ENCODE measurements at regions not wholly inside any gene's neighbourhood (a gene's known extent, or its start where the extent isn't known, plus 50 kb on each side); places are given as distances from the start of the nearest gene placed in this dataset.

DNA sequence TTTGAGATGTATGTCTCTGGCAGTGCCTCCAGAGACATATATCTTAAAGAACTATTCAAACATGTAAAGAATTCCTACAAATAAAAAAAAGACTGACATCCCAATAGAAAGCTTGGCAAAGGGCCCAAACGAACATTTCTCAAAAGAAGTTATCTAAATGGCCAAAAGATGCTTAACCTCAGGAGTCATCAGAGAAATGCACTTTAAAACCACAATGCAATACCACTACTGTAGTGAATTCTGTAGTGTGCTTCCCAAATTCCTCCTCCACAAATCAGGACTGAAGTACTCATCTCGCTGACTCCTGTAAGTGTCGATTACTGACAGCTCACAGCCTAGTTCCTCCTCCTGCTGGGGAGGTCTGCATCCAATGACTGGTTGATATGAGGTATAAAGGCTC is 129.0 kb upstream of the MAMLD1 start:
- in situ Hi-C loops (cut with HindIII; ENCODE audit: low pct_ligation_motif_present, low sequenced_read_pairs) = no loop called here
- no peaks in the 10 kb centered on the region for H3K27me3 ChIP-seq (replicated peaks)
- no peak overlapping the region for H3K4me3 ChIP-seq (ENCODE audit: low read depth, low read length)
- H3K36me3 ChIP-seq (replicated peaks) = no peaks in the 10 kb centered on the region
- H3K27ac ChIP-seq = no peak overlapping the region
- peak; percentile 44 for DNase-seq
- TF ChIP-seq, protein P1, sequence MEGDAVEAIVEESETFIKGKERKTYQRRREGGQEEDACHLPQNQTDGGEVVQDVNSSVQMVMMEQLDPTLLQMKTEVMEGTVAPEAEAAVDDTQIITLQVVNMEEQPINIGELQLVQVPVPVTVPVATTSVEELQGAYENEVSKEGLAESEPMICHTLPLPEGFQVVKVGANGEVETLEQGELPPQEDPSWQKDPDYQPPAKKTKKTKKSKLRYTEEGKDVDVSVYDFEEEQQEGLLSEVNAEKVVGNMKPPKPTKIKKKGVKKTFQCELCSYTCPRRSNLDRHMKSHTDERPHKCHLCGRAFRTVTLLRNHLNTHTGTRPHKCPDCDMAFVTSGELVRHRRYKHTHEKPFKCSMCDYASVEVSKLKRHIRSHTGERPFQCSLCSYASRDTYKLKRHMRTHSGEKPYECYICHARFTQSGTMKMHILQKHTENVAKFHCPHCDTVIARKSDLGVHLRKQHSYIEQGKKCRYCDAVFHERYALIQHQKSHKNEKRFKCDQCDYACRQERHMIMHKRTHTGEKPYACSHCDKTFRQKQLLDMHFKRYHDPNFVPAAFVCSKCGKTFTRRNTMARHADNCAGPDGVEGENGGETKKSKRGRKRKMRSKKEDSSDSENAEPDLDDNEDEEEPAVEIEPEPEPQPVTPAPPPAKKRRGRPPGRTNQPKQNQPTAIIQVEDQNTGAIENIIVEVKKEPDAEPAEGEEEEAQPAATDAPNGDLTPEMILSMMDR (IDR thresholded peaks at IDR 0.05; ENCODE audit: low read depth, low read length, missing control alignments) = no peak

DNA sequence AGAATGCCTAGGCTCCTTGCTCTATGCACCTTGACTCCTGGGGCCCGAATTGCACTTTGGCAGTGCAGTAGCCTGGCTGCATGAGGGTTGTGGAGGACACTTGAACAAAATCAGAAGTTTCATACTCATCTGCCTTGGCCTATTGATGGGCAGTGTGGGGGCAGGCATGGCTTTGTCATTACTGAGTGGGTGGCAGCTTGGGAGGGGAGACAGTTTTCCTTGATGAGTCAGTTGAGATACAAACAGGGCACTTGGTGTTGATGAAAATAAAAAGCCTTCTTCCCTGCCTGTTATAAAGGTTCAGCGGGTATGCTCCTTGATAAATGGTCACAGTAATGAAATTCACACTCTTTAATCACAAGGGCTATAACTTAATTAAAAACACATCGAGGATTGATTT is 126.8 kb upstream of the MAMLD1 start:
- peak; percentile 22 for DNase-seq
- no peaks in the 10 kb centered on the region for H3K36me3 ChIP-seq (replicated peaks)
- no peaks in the 10 kb centered on the region for H3K27me3 ChIP-seq (replicated peaks)
- no peak overlapping the region for H3K27ac ChIP-seq
- H3K4me3 ChIP-seq (ENCODE audit: low read depth, low read length) = no peak overlapping the region
- in situ Hi-C loops (cut with HindIII; ENCODE audit: low pct_ligation_motif_present, low sequenced_read_pairs) = no loop called here
- TF ChIP-seq, protein P1 (IDR thresholded peaks at IDR 0.05; ENCODE audit: low read depth, low read length, missing control alignments) = no peak

DNA sequence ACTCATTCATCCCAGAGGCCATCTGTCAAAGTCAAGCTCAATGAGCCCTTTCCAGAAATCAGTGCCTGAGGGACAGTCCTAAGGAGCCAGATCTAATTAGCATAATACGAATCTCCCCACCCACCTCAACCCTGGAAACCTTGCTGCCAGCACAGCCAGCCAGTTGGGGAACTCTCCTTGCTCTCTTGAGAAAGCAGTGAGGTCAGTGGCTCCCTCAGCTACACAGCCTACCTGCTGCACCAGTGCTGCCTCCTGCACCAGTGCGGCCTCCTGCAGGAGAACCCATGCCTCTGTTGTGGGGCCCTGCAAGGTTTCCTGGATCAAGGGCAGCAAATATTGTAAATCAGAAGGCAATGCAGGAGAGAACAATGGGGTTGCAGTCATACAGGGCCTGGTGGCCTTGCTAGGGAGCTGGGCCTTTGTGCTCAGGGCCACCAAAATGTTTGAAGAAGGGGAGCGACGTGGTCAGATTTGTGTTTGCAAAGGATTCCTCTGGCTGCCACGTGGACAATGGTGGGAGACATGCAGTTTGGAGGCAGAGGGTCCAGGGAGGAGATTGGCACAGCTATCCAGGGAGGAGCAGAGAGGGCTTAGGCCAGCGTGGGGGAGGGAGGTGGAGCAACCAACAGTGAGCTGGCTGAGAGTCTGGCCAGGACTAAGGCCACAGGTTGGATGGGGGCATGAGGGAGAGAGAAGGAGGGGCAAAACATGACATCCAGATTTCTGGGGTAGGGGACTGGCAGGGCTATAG is 124.3 kb upstream of the MAMLD1 start:
- Histone ChIP-seq H3K27me3 (replicated peaks) (no peaks in the 10 kb centered on the region), H3K4me3 (ENCODE audit: low read depth, low read length) (no peak overlapping the region), H3K36me3 (replicated peaks) (no peaks in the 10 kb centered on the region), H3K27ac (no peak overlapping the region)
- DNase-seq = no peak
- in situ Hi-C loops (cut with HindIII; ENCODE audit: low pct_ligation_motif_present, low sequenced_read_pairs) = no loop called here
- TF ChIP-seq, protein P1 (IDR thresholded peaks at IDR 0.05; ENCODE audit: low read depth, low read length, missing control alignments) = no peak

DNA sequence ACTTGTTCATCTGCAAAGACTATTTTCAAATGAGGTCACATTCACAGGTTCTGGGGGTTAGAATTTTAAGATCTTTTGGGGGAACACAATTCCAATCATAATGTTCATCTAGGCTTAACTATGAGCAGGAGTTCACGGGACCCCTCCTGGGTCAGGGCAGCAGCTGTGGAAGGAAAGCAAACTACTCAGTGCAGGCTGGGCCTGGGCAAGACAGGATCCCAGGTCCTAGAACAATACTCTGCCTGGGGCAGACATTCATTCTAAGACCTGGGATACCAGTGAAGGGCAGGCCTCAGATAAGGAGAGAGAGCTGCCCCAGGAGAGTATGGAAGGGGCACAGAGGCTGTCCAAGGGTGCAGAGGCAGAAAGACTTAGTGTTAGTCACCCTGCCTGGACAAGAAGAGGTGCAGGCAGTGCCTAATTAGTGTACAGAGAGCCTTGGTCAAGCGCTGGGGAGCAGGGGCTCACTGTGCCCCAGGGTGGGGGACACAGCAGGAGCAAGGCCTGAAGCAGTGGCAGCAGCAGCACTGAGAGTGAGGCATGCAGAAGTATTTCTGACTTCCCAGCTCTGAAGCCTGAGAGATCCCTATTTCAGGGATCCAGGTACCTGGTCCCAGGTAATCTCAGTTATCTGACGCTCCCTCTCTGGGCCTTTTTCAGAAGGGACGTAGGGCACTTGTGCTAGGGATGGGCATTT is 123.0 kb upstream of the MAMLD1 start:
- no peaks in the 10 kb centered on the region for H3K36me3 ChIP-seq (replicated peaks)
- in situ Hi-C loops (cut with HindIII; ENCODE audit: low pct_ligation_motif_present, low sequenced_read_pairs) = no loop called here
- no peak overlapping the region for H3K4me3 ChIP-seq (ENCODE audit: low read depth, low read length)
- DNase-seq = no peak
- H3K27ac ChIP-seq = no peak overlapping the region
- no peaks in the 10 kb centered on the region for H3K27me3 ChIP-seq (replicated peaks)
- TF ChIP-seq, protein P1 (IDR thresholded peaks at IDR 0.05; ENCODE audit: low read depth, low read length, missing control alignments) = no peak

DNA sequence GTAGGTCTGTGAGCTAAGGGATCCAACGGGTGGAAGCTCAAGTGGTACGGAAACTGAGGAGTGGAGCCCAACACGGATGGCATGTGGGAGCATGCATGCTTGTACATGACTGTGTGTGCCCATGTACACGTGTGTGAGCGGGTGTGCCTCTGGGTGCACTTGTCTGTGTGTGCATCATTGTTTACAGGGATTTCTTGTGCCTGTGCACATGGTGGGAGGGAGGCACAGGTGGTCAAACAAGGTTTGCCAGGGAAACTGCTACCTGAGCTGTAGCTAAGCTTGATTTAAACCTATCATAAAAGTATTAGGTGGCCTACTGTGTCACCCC is 122.5 kb upstream of the MAMLD1 start:
- TF ChIP-seq, protein P1 (IDR thresholded peaks at IDR 0.05; ENCODE audit: low read depth, low read length, missing control alignments) = no peak
- H3K27ac ChIP-seq = no peak overlapping the region
- no peak for DNase-seq
- no peaks in the 10 kb centered on the region for H3K27me3 ChIP-seq (replicated peaks)
- no peaks in the 10 kb centered on the region for H3K36me3 ChIP-seq (replicated peaks)
- no peak overlapping the region for H3K4me3 ChIP-seq (ENCODE audit: low read depth, low read length)
- in situ Hi-C loops (cut with HindIII; ENCODE audit: low pct_ligation_motif_present, low sequenced_read_pairs) = no loop called here

Data from brain microvascular endothelial cell (primary cell).